Duodenal mucosa (tissue), 2 donors: ENCODE measurements at regions not wholly inside any gene's neighbourhood (a gene's known extent, or its start where the extent isn't known, plus 50 kb on each side); places are given as distances from the start of the nearest gene placed in this dataset.

Experiments used
- H3K27ac ChIP-seq: one replicate; pipeline ENCODE4 v1.7.0; 2013; ENCODE audit warnings: low read depth, low read length
- H3K27me3 ChIP-seq, 2 donors: one replicate each; pipeline ENCODE4 v1.7.0; 2013; ENCODE audit warnings: low read length in 2 of 2, control low read depth in 1 of 2; ENCODE audit not compliant: insufficient read depth in 2 of 2, control insufficient read depth in 1 of 2
- H3K36me3 ChIP-seq, 2 donors: one replicate each; pipeline ENCODE4 v1.7.0; 2013; ENCODE audit warnings: low read length in 2 of 2, control low read depth in 1 of 2; ENCODE audit not compliant: insufficient read depth in 2 of 2, control insufficient read depth in 1 of 2
- H3K4me1 ChIP-seq, 2 donors: one replicate each; pipeline ENCODE4 v1.7.0; 2013; ENCODE audit warnings: low read length in 2 of 2, control low read depth in 1 of 2; ENCODE audit not compliant: insufficient read depth in 2 of 2, control insufficient read depth in 1 of 2
- H3K4me3 ChIP-seq, 2 donors: one replicate each; pipeline ENCODE4 v1.7.0; 2013; ENCODE audit warnings: low read length in 2 of 2, low read depth in 1 of 2
- H3K9ac ChIP-seq, 2 donors: one replicate each; pipeline ENCODE4 v1.7.0; 2013; ENCODE audit warnings: low read length in 2 of 2, low read depth in 1 of 2
- H3K9me3 ChIP-seq, 2 donors: one replicate each; pipeline ENCODE4 v1.7.0; 2013; ENCODE audit warnings: low read length in 2 of 2, control low read depth in 1 of 2; ENCODE audit not compliant: control insufficient read depth in 1 of 2

DNA sequence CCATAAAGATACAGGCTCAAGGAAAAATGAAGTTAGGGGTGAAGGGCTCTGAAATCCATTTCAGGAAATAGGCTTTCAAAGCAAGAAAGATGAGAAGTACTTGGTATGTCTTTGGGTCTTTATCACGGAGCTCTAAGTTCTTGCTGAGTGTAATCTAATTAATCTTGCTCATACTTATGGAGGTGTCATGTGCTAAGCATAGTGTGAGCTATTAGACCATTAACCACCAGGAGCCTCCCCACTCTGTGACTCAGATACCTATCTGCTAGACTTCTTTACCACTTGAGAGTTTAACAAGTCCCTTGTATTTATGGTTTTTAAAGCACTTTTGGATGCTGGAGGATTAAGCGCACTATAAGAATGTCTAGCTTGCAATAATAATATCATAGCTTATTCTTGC lies 678.7 kb downstream of the EPHA4 start:
- H3K4me3 ChIP-seq, result no peak overlapping the region
- no peaks in the 10 kb centered on the region for H3K4me1 ChIP-seq
- no peak overlapping the region for H3K27ac ChIP-seq
- H3K9ac ChIP-seq, result no peak overlapping the region
- H3K36me3 ChIP-seq, result no peaks in the 10 kb centered on the region
- H3K9me3 ChIP-seq, result no peaks in the 10 kb centered on the region
- no peaks in the 10 kb centered on the region for H3K27me3 ChIP-seq

DNA sequence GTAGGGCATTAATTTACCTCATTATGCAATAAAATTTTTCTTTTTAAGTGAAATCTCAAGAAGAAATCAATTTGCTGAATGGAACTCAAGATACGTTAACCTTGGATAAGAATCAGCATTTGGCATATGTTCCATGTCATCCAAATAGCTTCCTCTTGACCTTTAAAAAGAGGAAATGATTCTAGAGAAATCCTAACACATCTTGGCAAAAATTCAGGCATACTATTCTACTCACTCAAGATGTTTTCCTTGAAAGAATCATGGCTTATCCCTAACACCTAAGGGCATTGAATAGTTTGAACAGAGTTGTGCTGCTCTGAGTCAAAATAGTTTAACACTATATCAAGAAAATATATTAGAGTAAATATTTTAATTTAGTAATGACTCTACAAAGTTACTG lies 678.0 kb downstream of the EPHA4 start:
- Histone ChIP-seq H3K9me3 (no peaks in the 10 kb centered on the region), H3K27me3 (no peaks in the 10 kb centered on the region), H3K27ac (no peak overlapping the region), H3K4me1 (no peaks in the 10 kb centered on the region), H3K9ac (no peak overlapping the region), H3K36me3 (no peaks in the 10 kb centered on the region), H3K4me3 (no peak overlapping the region)

DNA sequence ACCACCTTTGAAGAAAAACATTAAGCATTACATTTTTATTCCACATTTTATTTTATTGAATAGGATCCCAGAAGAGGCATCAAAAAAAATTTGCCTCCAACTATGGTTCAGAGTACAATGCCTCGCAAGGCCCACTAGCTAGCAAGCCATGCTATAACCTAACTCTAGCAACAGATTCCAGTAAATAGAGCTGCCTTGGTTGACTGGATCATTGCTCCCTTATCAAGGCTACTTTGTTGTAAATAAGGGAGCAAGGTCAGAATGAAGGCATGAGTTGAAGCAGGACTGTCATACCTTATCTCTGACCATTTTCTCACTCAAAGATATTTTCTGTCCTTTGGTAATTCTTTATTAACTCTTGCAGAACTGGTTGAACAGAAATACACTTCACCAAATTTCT lies 672.6 kb downstream of the EPHA4 start:
- H3K27ac ChIP-seq, result no peak overlapping the region

DNA sequence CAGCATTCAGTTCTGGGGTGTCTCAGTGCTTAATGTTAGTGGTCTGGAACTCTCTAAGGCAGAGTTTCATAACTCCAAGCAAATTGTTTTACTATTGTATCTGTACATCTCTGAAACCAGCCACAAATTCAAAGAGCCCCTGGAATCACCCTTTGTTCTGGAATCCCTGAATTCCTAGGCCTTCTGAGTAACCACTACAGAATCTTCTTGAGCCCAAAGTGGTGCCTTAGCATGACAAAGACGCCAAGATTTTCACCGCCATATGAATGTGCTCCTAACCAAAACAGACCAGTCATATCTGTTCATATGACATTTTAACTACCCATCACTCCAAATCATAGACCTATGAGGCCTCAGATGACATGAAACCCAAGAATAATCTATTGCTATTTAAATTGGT lies 668.1 kb downstream of the EPHA4 start:
- Histone ChIP-seq H3K36me3 (no peaks in the 10 kb centered on the region), H3K9ac (no peak overlapping the region), H3K9me3 (no peaks in the 10 kb centered on the region), H3K4me3 (no peak overlapping the region), H3K27me3 (no peaks in the 10 kb centered on the region), H3K4me1 (no peaks in the 10 kb centered on the region), H3K27ac (no peak overlapping the region)

More for the DNA sequence above, 672.6 kb downstream of the EPHA4 start:
- Histone ChIP-seq H3K9me3 (no peaks in the 10 kb centered on the region), H3K4me3 (no peak overlapping the region), H3K36me3 (no peaks in the 10 kb centered on the region), H3K27me3 (no peaks in the 10 kb centered on the region), H3K4me1 (no peaks in the 10 kb centered on the region), H3K9ac (no peak overlapping the region)

DNA sequence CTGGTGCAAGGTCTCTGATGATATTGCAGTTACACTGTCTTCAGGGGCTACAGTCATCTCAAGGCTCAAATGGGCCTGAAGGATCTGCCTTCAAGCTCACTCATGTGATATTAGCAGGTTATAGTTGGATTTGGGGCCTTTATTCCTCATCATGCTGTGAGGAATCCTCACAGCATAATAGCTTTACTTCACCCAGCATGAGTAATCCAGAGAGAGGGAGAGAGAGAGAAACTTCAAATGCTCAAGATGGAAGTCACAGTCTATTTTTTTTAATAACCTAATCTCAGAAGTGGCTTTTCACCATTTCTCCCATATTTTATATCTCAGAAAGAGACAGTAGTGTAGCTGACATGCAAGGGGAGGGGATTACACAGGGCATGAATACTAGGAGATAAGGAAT lies 658.7 kb downstream of the EPHA4 start:
- Histone ChIP-seq H3K27ac (no peak overlapping the region), H3K9ac (no peak overlapping the region), H3K4me1 (no peaks in the 10 kb centered on the region), H3K9me3 (no peaks in the 10 kb centered on the region), H3K27me3 (no peaks in the 10 kb centered on the region), H3K36me3 (no peaks in the 10 kb centered on the region), H3K4me3 (no peak overlapping the region)

DNA sequence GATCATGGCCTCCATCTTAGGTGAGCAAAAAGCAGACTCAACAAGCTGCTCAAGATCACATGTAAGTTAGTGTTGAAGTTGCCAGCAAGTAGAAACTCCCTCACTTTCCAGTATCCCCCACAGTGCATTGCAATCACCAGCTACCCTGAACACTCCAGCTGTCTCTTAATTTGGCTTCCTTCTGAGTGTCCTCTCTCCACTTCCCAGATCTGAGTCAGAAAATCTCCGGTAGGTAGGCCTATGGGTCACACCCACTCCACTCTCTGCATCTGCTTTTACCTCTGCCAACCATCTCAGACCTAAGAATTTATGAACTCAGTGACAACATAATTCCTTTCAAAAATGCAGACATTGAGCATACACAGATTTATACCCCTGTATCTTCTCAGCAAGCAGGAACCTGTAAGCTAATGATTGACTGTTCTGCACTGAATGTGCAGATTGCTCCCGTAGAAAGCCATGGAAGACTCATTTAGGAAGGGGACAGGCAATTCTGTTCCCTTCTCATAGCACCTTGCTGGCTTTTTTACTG lies 656.9 kb downstream of the EPHA4 start:
- Histone ChIP-seq H3K36me3 (no peaks in the 10 kb centered on the region), H3K9ac (no peak overlapping the region), H3K9me3 (no peaks in the 10 kb centered on the region), H3K27ac (no peak overlapping the region), H3K4me3 (no peak overlapping the region), H3K27me3 (no peaks in the 10 kb centered on the region), H3K4me1 (no peaks in the 10 kb centered on the region)

DNA sequence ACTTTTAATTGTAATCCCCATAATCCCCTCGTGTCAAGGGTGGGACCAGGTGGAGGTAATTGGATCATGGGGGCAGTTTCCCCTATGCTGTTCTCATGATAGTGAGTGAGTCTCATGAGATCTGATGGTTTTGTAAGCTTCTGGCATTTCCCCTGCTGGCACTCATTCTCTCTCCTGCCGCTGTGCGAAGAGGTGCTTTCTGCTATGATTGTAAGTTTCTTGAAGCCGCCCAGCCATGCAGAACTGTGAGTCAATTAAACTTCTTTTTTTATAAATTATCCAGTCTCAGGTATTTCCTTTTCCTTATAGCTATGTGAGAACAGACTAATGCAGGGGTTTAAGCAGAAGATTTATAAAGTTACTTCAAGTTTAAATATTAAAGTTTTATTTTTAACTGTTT lies 655.2 kb downstream of the EPHA4 start:
- Histone ChIP-seq H3K9ac (no peak overlapping the region), H3K4me3 (no peak overlapping the region), H3K4me1 (no peaks in the 10 kb centered on the region), H3K9me3 (no peaks in the 10 kb centered on the region), H3K27ac (no peak overlapping the region), H3K27me3 (no peaks in the 10 kb centered on the region), H3K36me3 (no peaks in the 10 kb centered on the region)

DNA sequence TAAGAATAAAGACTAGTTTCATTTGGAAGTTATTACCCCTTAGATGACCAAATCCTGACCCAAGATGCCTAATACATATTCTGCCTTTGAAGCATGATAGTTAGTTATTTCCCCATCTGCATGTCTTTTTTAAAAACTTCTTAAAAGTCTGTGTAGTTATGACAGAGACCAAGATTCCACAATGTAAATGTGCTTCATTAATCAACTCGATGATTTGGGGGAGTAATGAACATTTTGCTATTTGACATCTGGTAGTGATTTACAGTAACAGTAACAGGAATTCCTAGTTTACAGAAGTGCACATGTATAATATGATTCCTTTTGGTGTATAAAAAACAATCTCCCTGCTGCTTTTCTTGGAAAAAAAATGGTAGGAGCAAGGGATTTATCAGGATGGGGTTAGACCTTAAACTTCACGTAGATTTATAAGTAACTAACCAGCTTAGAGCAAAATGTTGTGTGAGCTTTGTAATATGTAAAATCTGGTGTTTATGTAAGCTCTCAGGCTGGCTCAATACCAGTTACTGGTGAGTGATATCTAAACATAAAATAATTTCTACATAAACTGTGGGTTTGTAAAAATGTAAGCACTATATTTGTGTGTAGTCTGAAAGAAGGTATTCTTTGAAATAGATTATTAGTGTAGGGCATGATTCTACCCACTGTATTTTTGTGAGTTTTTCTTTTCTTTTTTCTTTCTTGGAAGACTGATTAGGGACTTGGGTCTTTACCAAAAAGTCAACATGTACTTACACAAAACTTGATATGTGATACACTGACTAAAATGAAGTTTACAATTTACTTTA lies 641.6 kb downstream of the EPHA4 start:
- H3K4me3 ChIP-seq, result no peak overlapping the region
- no peaks in the 10 kb centered on the region for H3K27me3 ChIP-seq
- no peaks in the 10 kb centered on the region for H3K4me1 ChIP-seq
- H3K27ac ChIP-seq, result no peak overlapping the region
- peaks cover 5% of the 10 kb centered on the region in 2 donors for H3K9me3 ChIP-seq
- H3K36me3 ChIP-seq, result no peaks in the 10 kb centered on the region
- H3K9ac ChIP-seq, result no peak overlapping the region

DNA sequence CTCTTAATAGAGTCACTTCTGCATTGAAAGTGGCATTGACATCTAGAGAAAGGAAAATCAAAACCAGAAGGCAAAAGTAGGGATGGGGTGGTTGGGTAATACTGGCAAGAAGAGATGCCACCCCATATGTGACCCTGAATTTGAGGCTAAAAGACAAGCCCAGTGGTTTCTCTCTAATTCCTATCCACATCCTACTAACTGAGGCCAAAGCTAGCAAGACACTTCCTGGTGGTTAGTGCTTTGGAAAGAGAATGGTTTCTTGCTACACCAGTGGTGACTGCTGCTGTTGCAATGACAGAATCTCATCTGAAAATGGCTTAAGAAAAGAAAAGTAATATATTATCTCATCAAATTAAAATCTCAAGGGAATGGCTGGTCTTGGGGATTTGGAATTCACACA lies 640.6 kb downstream of the EPHA4 start:
- H3K4me1 ChIP-seq, result no peaks in the 10 kb centered on the region
- no peak overlapping the region for H3K9ac ChIP-seq
- no peak overlapping the region for H3K4me3 ChIP-seq
- H3K9me3 ChIP-seq, result no peaks in the 10 kb centered on the region
- no peaks in the 10 kb centered on the region for H3K27me3 ChIP-seq
- H3K36me3 ChIP-seq, result no peaks in the 10 kb centered on the region
- no peak overlapping the region for H3K27ac ChIP-seq

DNA sequence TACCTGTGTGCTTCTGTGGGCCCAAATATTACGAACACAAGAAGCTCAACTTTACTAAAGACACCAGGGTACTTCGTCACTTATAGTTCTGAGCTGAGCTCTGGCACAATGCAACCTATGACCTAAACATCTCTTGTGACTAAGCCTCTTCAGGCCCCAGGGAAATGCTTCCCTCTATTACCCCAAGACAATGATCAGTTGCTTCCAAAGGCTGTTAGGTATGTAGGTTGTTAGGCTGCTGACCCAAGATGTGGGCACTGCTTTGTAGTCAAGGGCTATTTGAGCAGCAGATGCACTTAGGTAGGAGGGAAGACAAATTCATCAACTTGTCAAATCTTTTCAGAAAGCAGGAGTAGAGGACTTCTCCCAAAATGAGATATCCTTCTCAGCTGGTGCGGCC lies 640.1 kb downstream of the EPHA4 start:
- Histone ChIP-seq H3K9ac (no peak overlapping the region), H3K4me1 (no peaks in the 10 kb centered on the region), H3K36me3 (no peaks in the 10 kb centered on the region), H3K27me3 (no peaks in the 10 kb centered on the region), H3K4me3 (no peak overlapping the region), H3K9me3 (no peaks in the 10 kb centered on the region), H3K27ac (no peak overlapping the region)
